ENCODE measurements at regions not wholly inside any gene's neighbourhood (a gene's known extent, or its start where the extent isn't known, plus 50 kb on each side); places are given as distances from the start of the nearest gene placed in this dataset.

DNA sequence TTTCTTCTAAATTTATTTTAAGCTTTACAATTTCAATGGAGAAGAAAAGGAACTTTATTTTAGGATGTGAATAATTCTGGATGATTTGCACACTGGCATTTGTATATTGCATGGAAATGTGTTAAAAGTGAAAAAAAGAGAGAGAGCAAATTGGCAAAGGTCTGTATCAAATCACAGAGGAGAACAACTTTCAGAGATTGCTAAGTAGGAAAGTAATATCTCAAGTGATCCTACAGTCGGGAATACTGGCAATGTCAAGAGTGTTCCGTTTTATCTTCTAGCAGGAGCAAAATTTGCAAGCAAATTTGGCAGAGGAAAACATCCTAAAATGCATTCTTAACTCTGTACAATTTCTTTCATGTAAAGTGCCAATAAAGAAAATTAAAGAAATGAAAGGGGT lies 97.1 kb upstream of the TMC3 start:
- no peak for TF ChIP-seq POLR2A (IDR thresholded peaks at IDR 0.05)
- TF ChIP-seq, protein P1, sequence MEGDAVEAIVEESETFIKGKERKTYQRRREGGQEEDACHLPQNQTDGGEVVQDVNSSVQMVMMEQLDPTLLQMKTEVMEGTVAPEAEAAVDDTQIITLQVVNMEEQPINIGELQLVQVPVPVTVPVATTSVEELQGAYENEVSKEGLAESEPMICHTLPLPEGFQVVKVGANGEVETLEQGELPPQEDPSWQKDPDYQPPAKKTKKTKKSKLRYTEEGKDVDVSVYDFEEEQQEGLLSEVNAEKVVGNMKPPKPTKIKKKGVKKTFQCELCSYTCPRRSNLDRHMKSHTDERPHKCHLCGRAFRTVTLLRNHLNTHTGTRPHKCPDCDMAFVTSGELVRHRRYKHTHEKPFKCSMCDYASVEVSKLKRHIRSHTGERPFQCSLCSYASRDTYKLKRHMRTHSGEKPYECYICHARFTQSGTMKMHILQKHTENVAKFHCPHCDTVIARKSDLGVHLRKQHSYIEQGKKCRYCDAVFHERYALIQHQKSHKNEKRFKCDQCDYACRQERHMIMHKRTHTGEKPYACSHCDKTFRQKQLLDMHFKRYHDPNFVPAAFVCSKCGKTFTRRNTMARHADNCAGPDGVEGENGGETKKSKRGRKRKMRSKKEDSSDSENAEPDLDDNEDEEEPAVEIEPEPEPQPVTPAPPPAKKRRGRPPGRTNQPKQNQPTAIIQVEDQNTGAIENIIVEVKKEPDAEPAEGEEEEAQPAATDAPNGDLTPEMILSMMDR (IDR thresholded peaks at IDR 0.05), result no peak
- no peak for TF ChIP-seq POLR2AphosphoS5 (IDR thresholded peaks at IDR 0.05)
- TF ChIP-seq EP300 (IDR thresholded peaks at IDR 0.05; ENCODE audit: low read depth), result no peak

Measured in transverse colon (tissue), 4 donors.